ENCODE measurements at regions not wholly inside any gene's neighbourhood (a gene's known extent, or its start where the extent isn't known, plus 50 kb on each side); places are given as distances from the start of the nearest gene placed in this dataset.

- no peak overlapping the region for H3K27ac ChIP-seq (ENCODE audit: low read depth, low read length)
- H3K27me3 ChIP-seq (ENCODE audit: control insufficient read depth in 1 of 2, insufficient read depth in 2 of 2, low read length in 2 of 2) = no peaks in the 10 kb centered on the region
- no peaks in the 10 kb centered on the region for H3K4me1 ChIP-seq (ENCODE audit: insufficient read depth, low read length)
- no peak overlapping the region for H3K4me3 ChIP-seq (ENCODE audit: low read depth in 1 of 2, low read length in 2 of 2)
- no peaks in the 10 kb centered on the region for H3K36me3 ChIP-seq (ENCODE audit: insufficient read depth, low read length)
- no peak overlapping the region for H3K9ac ChIP-seq (ENCODE audit: low read length)
- no peaks in the 10 kb centered on the region for H3K9me3 ChIP-seq (ENCODE audit: low read length)
Measured at GRCh38 chr2:37549598-37549997, 121.8 kb downstream of the CDC42EP3 start.

- Histone ChIP-seq H3K4me3 (ENCODE audit: low read depth in 1 of 2, low read length in 2 of 2) (no peak overlapping the region), H3K36me3 (ENCODE audit: insufficient read depth, low read length) (no peaks in the 10 kb centered on the region), H3K9ac (ENCODE audit: low read length) (no peak overlapping the region), H3K27ac (ENCODE audit: low read depth, low read length) (no peak overlapping the region), H3K9me3 (ENCODE audit: low read length) (no peaks in the 10 kb centered on the region), H3K27me3 (ENCODE audit: control insufficient read depth in 1 of 2, insufficient read depth in 2 of 2, low read length in 2 of 2) (no peaks in the 10 kb centered on the region), H3K4me1 (ENCODE audit: insufficient read depth, low read length) (no peaks in the 10 kb centered on the region)
Measured at GRCh38 chr2:37550190-37550589, 121.3 kb downstream of the CDC42EP3 start.

DNA sequence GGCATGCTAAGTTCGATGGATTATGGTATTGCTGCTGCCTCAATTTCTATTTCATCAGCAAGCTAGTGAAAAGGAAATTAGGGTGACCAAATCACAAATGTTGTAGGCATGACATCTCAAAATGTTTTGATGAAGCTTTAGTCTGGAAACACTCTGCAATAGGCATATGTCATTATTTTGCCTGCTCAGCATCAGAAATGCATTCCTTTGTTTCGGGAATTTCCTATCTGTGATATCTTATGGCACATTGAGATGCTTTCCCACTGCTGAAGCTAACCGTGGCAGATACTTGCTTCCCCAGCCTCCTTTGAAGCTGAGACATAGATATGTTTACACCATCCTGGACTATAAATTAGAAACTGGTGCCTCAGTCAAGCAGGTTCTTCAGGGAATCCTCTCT, 119.7 kb downstream of the CDC42EP3 start:
- no peak overlapping the region for H3K27ac ChIP-seq (ENCODE audit: low read depth, low read length)
- H3K9me3 ChIP-seq (ENCODE audit: low read length) = no peaks in the 10 kb centered on the region
- no peaks in the 10 kb centered on the region for H3K36me3 ChIP-seq (ENCODE audit: insufficient read depth, low read length)
- H3K27me3 ChIP-seq (ENCODE audit: control insufficient read depth in 1 of 2, insufficient read depth in 2 of 2, low read length in 2 of 2) = no peaks in the 10 kb centered on the region
- no peak overlapping the region for H3K9ac ChIP-seq (ENCODE audit: low read length)
- no peaks in the 10 kb centered on the region for H3K4me1 ChIP-seq (ENCODE audit: insufficient read depth, low read length)
- no peak overlapping the region for H3K4me3 ChIP-seq (ENCODE audit: low read depth in 1 of 2, low read length in 2 of 2)

DNA sequence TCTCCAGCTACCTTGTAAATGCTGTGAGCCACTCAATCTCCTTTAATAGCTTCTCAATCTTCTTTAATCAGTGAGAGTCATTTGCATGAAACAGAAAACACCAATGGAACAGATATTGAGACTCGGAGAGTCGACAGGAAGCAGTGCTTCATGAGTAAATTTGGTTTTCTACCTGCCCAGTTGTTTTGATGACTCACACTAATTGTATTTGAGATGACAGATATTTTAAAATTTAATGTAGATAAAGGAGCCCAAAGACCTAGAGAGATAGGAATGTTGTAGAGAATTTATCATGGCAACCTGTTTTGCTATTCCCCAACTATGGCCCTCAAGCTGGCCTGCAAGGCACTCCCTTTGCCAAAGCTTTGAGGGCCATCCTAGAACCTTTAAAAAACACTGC, 119.1 kb downstream of the CDC42EP3 start:
- Histone ChIP-seq H3K27ac (ENCODE audit: low read depth, low read length) (no peak overlapping the region), H3K27me3 (ENCODE audit: control insufficient read depth in 1 of 2, insufficient read depth in 2 of 2, low read length in 2 of 2) (no peaks in the 10 kb centered on the region), H3K9me3 (ENCODE audit: low read length) (no peaks in the 10 kb centered on the region), H3K9ac (ENCODE audit: low read length) (no peak overlapping the region), H3K36me3 (ENCODE audit: insufficient read depth, low read length) (no peaks in the 10 kb centered on the region), H3K4me1 (ENCODE audit: insufficient read depth, low read length) (no peaks in the 10 kb centered on the region), H3K4me3 (ENCODE audit: low read depth in 1 of 2, low read length in 2 of 2) (no peak overlapping the region)

DNA sequence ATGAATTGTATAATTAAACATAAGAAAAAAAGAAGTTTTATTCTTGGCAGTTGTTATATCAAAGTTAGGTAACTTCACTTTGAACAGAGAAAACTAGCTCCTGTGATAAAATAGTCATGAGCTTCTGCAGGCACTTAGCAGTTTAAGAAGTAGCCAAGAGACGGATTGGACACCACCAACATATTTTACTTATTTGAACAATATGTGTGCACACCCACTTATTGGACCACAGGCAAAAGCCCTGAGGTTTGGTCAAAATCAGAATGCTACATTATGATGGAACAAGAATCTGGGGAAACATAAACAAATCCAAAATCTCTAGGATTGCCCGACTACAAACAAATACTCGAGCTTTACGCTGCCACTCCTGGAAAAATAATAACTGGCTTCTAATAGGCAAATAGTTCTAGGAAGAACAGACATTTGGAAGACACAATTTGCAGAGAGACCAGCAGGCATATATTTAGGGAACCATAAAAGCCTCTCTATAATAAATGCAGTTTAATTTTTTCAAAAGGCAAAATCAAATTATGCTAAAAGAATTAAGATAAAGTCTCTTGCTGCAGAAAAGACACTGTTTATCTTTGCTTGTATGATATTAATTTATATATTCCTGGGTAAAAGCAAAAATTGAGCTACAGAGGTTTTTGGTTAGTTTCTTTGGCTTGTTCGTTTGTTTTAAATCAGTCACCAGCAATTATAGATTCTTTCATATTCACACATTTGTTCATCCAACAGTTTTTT, 117.9 kb downstream of the CDC42EP3 start:
- Histone ChIP-seq H3K9ac (ENCODE audit: low read length) (no peak overlapping the region), H3K36me3 (ENCODE audit: insufficient read depth, low read length) (no peaks in the 10 kb centered on the region), H3K27ac (ENCODE audit: low read depth, low read length) (no peak overlapping the region), H3K27me3 (ENCODE audit: control insufficient read depth in 1 of 2, insufficient read depth in 2 of 2, low read length in 2 of 2) (no peaks in the 10 kb centered on the region), H3K4me3 (ENCODE audit: low read depth in 1 of 2, low read length in 2 of 2) (no peak overlapping the region), H3K4me1 (ENCODE audit: insufficient read depth, low read length) (no peaks in the 10 kb centered on the region), H3K9me3 (ENCODE audit: low read length) (no peaks in the 10 kb centered on the region)

DNA sequence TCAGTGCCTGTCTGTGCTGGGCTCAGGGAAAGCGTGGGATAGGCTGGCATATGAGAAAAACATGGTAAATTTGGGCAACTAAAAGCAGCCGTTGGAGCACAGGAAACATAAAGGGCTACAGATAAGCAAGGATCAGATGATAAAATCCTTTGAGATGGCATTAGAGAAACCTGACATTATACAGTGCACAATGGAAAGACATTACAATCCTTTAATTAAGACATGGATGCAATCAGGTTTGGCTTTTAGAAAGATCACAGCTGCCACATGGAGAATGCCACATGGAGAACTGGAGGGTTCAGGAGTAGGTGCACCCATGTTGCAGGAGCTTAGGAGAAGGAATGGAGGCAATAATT, 117.3 kb downstream of the CDC42EP3 start:
- Histone ChIP-seq H3K27ac (ENCODE audit: low read depth, low read length) (no peak overlapping the region), H3K27me3 (ENCODE audit: control insufficient read depth in 1 of 2, insufficient read depth in 2 of 2, low read length in 2 of 2) (no peaks in the 10 kb centered on the region), H3K9me3 (ENCODE audit: low read length) (no peaks in the 10 kb centered on the region), H3K4me1 (ENCODE audit: insufficient read depth, low read length) (no peaks in the 10 kb centered on the region), H3K9ac (ENCODE audit: low read length) (no peak overlapping the region), H3K36me3 (ENCODE audit: insufficient read depth, low read length) (no peaks in the 10 kb centered on the region), H3K4me3 (ENCODE audit: low read depth in 1 of 2, low read length in 2 of 2) (no peak overlapping the region)

- H3K4me1 ChIP-seq (ENCODE audit: insufficient read depth, low read length) = no peaks in the 10 kb centered on the region
- no peak overlapping the region for H3K4me3 ChIP-seq (ENCODE audit: low read depth in 1 of 2, low read length in 2 of 2)
- H3K9me3 ChIP-seq (ENCODE audit: low read length) = no peaks in the 10 kb centered on the region
- H3K9ac ChIP-seq (ENCODE audit: low read length) = no peak overlapping the region
- H3K36me3 ChIP-seq (ENCODE audit: insufficient read depth, low read length) = no peaks in the 10 kb centered on the region
- no peak overlapping the region for H3K27ac ChIP-seq (ENCODE audit: low read depth, low read length)
- no peaks in the 10 kb centered on the region for H3K27me3 ChIP-seq (ENCODE audit: control insufficient read depth in 1 of 2, insufficient read depth in 2 of 2, low read length in 2 of 2)
Measured at GRCh38 chr2:37554687-37555086, 116.8 kb downstream of the CDC42EP3 start.

DNA sequence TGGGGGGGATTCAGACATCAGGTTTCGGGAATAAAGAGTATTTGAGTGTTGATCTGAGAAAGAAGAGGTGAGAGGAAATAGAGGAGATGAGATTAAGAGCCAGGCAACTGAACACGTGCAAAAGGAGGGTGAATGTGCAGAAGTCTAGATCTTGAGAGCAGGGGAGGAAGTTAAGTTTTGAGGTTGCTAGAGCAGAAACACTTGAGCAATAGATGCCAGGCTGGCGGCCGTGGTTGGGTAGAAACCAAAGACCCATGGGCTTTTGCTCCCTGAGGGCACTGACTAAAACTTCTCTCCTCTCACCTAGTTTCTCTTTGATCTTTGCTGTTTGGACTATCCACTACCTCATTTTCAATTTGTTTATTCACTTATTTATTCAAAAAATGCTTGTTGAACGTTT, 116.0 kb downstream of the CDC42EP3 start:
- H3K4me3 ChIP-seq (ENCODE audit: low read depth in 1 of 2, low read length in 2 of 2) = no peak overlapping the region
- no peaks in the 10 kb centered on the region for H3K36me3 ChIP-seq (ENCODE audit: insufficient read depth, low read length)
- H3K27me3 ChIP-seq (ENCODE audit: control insufficient read depth in 1 of 2, insufficient read depth in 2 of 2, low read length in 2 of 2) = no peaks in the 10 kb centered on the region
- no peaks in the 10 kb centered on the region for H3K9me3 ChIP-seq (ENCODE audit: low read length)
- H3K27ac ChIP-seq (ENCODE audit: low read depth, low read length) = no peak overlapping the region
- H3K4me1 ChIP-seq (ENCODE audit: insufficient read depth, low read length) = no peaks in the 10 kb centered on the region
- no peak overlapping the region for H3K9ac ChIP-seq (ENCODE audit: low read length)

GRCh38 chr2:37556256-37556655, 115.2 kb downstream of the CDC42EP3 start:
- Histone ChIP-seq H3K4me1 (ENCODE audit: insufficient read depth, low read length) (peaks cover 6% of the 10 kb centered on the region), H3K4me3 (ENCODE audit: low read depth in 1 of 2, low read length in 2 of 2) (no peak overlapping the region), H3K36me3 (ENCODE audit: insufficient read depth, low read length) (no peaks in the 10 kb centered on the region), H3K9me3 (ENCODE audit: low read length) (no peaks in the 10 kb centered on the region), H3K9ac (ENCODE audit: low read length) (no peak overlapping the region), H3K27ac (ENCODE audit: low read depth, low read length) (no peak overlapping the region), H3K27me3 (ENCODE audit: control insufficient read depth in 1 of 2, insufficient read depth in 2 of 2, low read length in 2 of 2) (no peaks in the 10 kb centered on the region)

GRCh38 chr2:37558623-37559022, 112.8 kb downstream of the CDC42EP3 start:
- Histone ChIP-seq H3K9ac (ENCODE audit: low read length) (no peak overlapping the region), H3K9me3 (ENCODE audit: low read length) (no peaks in the 10 kb centered on the region), H3K27ac (ENCODE audit: low read depth, low read length) (no peak overlapping the region), H3K4me1 (ENCODE audit: insufficient read depth, low read length) (peaks cover 8% of the 10 kb centered on the region), H3K27me3 (ENCODE audit: control insufficient read depth in 1 of 2, insufficient read depth in 2 of 2, low read length in 2 of 2) (no peaks in the 10 kb centered on the region), H3K4me3 (ENCODE audit: low read depth in 1 of 2, low read length in 2 of 2) (no peak overlapping the region), H3K36me3 (ENCODE audit: insufficient read depth, low read length) (no peaks in the 10 kb centered on the region)

- H3K9ac ChIP-seq (ENCODE audit: low read length) = no peak overlapping the region
- H3K4me1 ChIP-seq (ENCODE audit: insufficient read depth, low read length) = peaks cover 8% of the 10 kb centered on the region
- no peaks in the 10 kb centered on the region for H3K36me3 ChIP-seq (ENCODE audit: insufficient read depth, low read length)
- no peaks in the 10 kb centered on the region for H3K27me3 ChIP-seq (ENCODE audit: control insufficient read depth in 1 of 2, insufficient read depth in 2 of 2, low read length in 2 of 2)
- H3K4me3 ChIP-seq (ENCODE audit: low read depth in 1 of 2, low read length in 2 of 2) = no peak overlapping the region
- no peak overlapping the region for H3K27ac ChIP-seq (ENCODE audit: low read depth, low read length)
- no peaks in the 10 kb centered on the region for H3K9me3 ChIP-seq (ENCODE audit: low read length)
Measured at GRCh38 chr2:37560241-37560848, 111.1 kb downstream of the CDC42EP3 start.
